CD8-positive, alpha-beta memory T cell (primary cell): ENCODE measurements at regions not wholly inside any gene's neighbourhood (a gene's known extent, or its start where the extent isn't known, plus 50 kb on each side); places are given as distances from the start of the nearest gene placed in this dataset.
A peak's percentile ranks its signal among the peaks of the same experiment; 100 is the strongest.

Source experiments
- CTCF ChIA-PET: fragments of 350-600 bp; sonication (Branson Sonifier 250); formaldehyde crosslinking; loops from one replicate; lab custom pipeline; 2021; ENCODE audit warnings: antibody characterized with exemption; lab: Charles Lee
- POLR2A ChIA-PET: fragments of 350-600 bp; sonication (Branson Sonifier 250); formaldehyde crosslinking; loops from one replicate; lab custom pipeline; 2021; ENCODE audit warnings: antibody characterized with exemption; lab: Charles Lee
- DNase-seq, 5 donors: peaks; one replicate each; pipeline versions ENCODE4 v3.0.0 to v3.0.0-alpha.2; 2020 to 2022; ENCODE audit warnings: mixed read lengths in 1 of 5
- H3K27ac ChIP-seq: one replicate; pipeline ENCODE4 v1.7.0; 2013; ENCODE audit warnings: low read depth, mild to moderate bottlenecking, low read length, moderate library complexity
- H3K27me3 ChIP-seq: 2 replicates; pipeline ENCODE4 v1.7.0; 2013; ENCODE audit warnings: low read length, mild to moderate bottlenecking; ENCODE audit not compliant: insufficient read depth, poor library complexity, severe bottlenecking
- H3K36me3 ChIP-seq: 2 replicates; pipeline ENCODE4 v1.7.0; 2013; ENCODE audit warnings: mild to moderate bottlenecking, low read length, moderate library complexity; ENCODE audit not compliant: insufficient read depth
- H3K4me1 ChIP-seq: 2 replicates; pipeline ENCODE4 v1.7.0; 2013; ENCODE audit warnings: mild to moderate bottlenecking, low read length, moderate library complexity; ENCODE audit not compliant: insufficient read depth
- H3K4me3 ChIP-seq: 2 replicates; pipeline ENCODE4 v1.7.0; 2013; ENCODE audit warnings: mild to moderate bottlenecking, low read length
- H3K9me3 ChIP-seq: 2 replicates; pipeline ENCODE4 v1.7.0; 2013; ENCODE audit warnings: mild to moderate bottlenecking, low read length
- H3K27ac Mint-ChIP-seq, 8 donors: one replicate each; pipeline ENCODE4 v1.8.0; 2020 to 2021; ENCODE audit warnings: mixed read lengths in 8 of 8, mild to moderate bottlenecking in 6 of 8, inconsistent platforms in 3 of 8, moderate library complexity in 3 of 8
- H3K27me3 Mint-ChIP-seq, 2 donors: one replicate each; pipeline ENCODE4 v1.8.0; 2020 to 2021; ENCODE audit warnings: mixed read lengths in 2 of 2, mild to moderate bottlenecking in 1 of 2, moderate library complexity in 1 of 2
- H3K36me3 Mint-ChIP-seq, 3 donors: one replicate each; pipeline ENCODE4 v1.8.0; 2020 to 2021; ENCODE audit warnings: mixed read lengths in 3 of 3, inconsistent platforms in 1 of 3, mild to moderate bottlenecking in 1 of 3
- H3K4me1 Mint-ChIP-seq, 3 donors: one replicate each; pipeline ENCODE4 v1.8.0; 2020 to 2021; ENCODE audit warnings: mixed read lengths in 3 of 3, inconsistent platforms in 1 of 3, mild to moderate bottlenecking in 1 of 3
- H3K4me3 Mint-ChIP-seq, 7 donors: one replicate each; pipeline ENCODE4 v1.8.0; 2020 to 2021; ENCODE audit warnings: mixed read lengths in 7 of 7, mild to moderate bottlenecking in 6 of 7, moderate library complexity in 4 of 7, inconsistent platforms in 2 of 7
- H3K9me3 Mint-ChIP-seq, 5 donors: one replicate each; pipeline ENCODE4 v1.8.0; 2020 to 2022; ENCODE audit warnings: mixed read lengths in 5 of 5, mild to moderate bottlenecking in 3 of 5, moderate library complexity in 2 of 5, inconsistent platforms in 1 of 5

GRCh38 chr20:20780127-20780824 is 67.8 kb upstream of the RALGAPA2 start:
- DNase-seq, result peak in 1 of 5 donors; percentile 1
- Histone ChIP-seq H3K4me1 (no peaks in the 10 kb centered on the region), H3K27ac (no peak overlapping the region), H3K9me3 (no peaks in the 10 kb centered on the region), H3K4me3 (no peak overlapping the region), H3K36me3 (no peaks in the 10 kb centered on the region), H3K27me3 (no peaks in the 10 kb centered on the region)
- Mint-ChIP-seq H3K9me3 (peaks cover 0 to 4% (median 0%) of the 10 kb centered on the region in 5 donors), H3K36me3 (peaks cover 0 to 4% (median 2%) of the 10 kb centered on the region in 3 donors), H3K4me1 (peaks cover 0 to 3% (median 2%) of the 10 kb centered on the region in 3 donors), H3K27me3 (peaks cover 8 to 23% of the 10 kb centered on the region in 2 donors), H3K4me3 (no peak overlapping the region), H3K27ac (no peak overlapping the region)
- POLR2A ChIA-PET, result no interaction called here
- CTCF ChIA-PET, result no interaction called here

GRCh38 chr20:20778676-20779075 is 66.2 kb upstream of the RALGAPA2 start:
- no peaks in the 10 kb centered on the region for H3K27me3 ChIP-seq
- no peaks in the 10 kb centered on the region for H3K4me1 ChIP-seq
- no peaks in the 10 kb centered on the region for H3K36me3 ChIP-seq
- H3K27ac Mint-ChIP-seq, result peak overlapping the region in 1 of 8 donors; percentile 35
- no peak for DNase-seq
- H3K9me3 ChIP-seq, result no peaks in the 10 kb centered on the region
- H3K4me3 Mint-ChIP-seq, result peak overlapping the region in 1 of 7 donors; percentile 44
- ChIA-PET CTCF (no interaction called here), POLR2A (no interaction called here)
- H3K4me3 ChIP-seq, result no peak overlapping the region
- peaks cover 0 to 4% (median 2%) of the 10 kb centered on the region in 3 donors for H3K36me3 Mint-ChIP-seq
- H3K27ac ChIP-seq, result no peak overlapping the region
- peaks cover 0 to 3% (median 2%) of the 10 kb centered on the region in 3 donors for H3K4me1 Mint-ChIP-seq
- peaks cover 13 to 33% of the 10 kb centered on the region in 2 donors for H3K27me3 Mint-ChIP-seq
- peaks cover 0 to 4% (median 0%) of the 10 kb centered on the region in 5 donors for H3K9me3 Mint-ChIP-seq

- DNase-seq, result no peak
- Histone ChIP-seq H3K27me3 (no peaks in the 10 kb centered on the region), H3K36me3 (no peaks in the 10 kb centered on the region), H3K4me3 (no peak overlapping the region), H3K27ac (no peak overlapping the region), H3K4me1 (no peaks in the 10 kb centered on the region), H3K9me3 (no peaks in the 10 kb centered on the region)
- H3K4me1 Mint-ChIP-seq, result peaks cover 4 to 10% (median 5%) of the 10 kb centered on the region in 3 donors
- no peak overlapping the region for H3K27ac Mint-ChIP-seq
- H3K36me3 Mint-ChIP-seq, result peaks cover 0 to 1% (median 0%) of the 10 kb centered on the region in 3 donors
- peaks cover 0 to 5% (median 2%) of the 10 kb centered on the region in 5 donors for H3K9me3 Mint-ChIP-seq
- H3K4me3 Mint-ChIP-seq, result no peak overlapping the region
- ChIA-PET POLR2A (no interaction called here), CTCF (no interaction called here)
- H3K27me3 Mint-ChIP-seq, result peaks cover 17 to 47% of the 10 kb centered on the region in 2 donors
Observed at GRCh38 chr20:20772497-20773085, 60.1 kb upstream of the RALGAPA2 start.

- ChIA-PET POLR2A (no interaction called here), CTCF (no interaction called here)
- H3K36me3 ChIP-seq, result no peaks in the 10 kb centered on the region
- no peak overlapping the region for H3K27ac Mint-ChIP-seq
- no peaks in the 10 kb centered on the region for H3K27me3 ChIP-seq
- H3K4me3 ChIP-seq, result no peak overlapping the region
- no peaks in the 10 kb centered on the region for H3K9me3 ChIP-seq
- no peak for DNase-seq
- H3K4me1 Mint-ChIP-seq, result peaks cover 4 to 10% (median 5%) of the 10 kb centered on the region in 3 donors
- peaks cover 5 to 29% of the 10 kb centered on the region in 2 donors for H3K27me3 Mint-ChIP-seq
- peaks cover 0 to 2% (median 0%) of the 10 kb centered on the region in 5 donors for H3K9me3 Mint-ChIP-seq
- no peaks in the 10 kb centered on the region for H3K36me3 Mint-ChIP-seq
- H3K4me3 Mint-ChIP-seq, result no peak overlapping the region
- H3K4me1 ChIP-seq, result no peaks in the 10 kb centered on the region
- no peak overlapping the region for H3K27ac ChIP-seq
Observed at GRCh38 chr20:20768202-20768815, 55.9 kb upstream of the RALGAPA2 start.

GRCh38 chr20:20765696-20766365 is 53.4 kb upstream of the RALGAPA2 start:
- Mint-ChIP-seq H3K27ac (no peak overlapping the region), H3K27me3 (peaks cover 2 to 30% of the 10 kb centered on the region in 2 donors), H3K36me3 (no peaks in the 10 kb centered on the region), H3K4me3 (no peak overlapping the region), H3K4me1 (peaks cover 4 to 10% (median 5%) of the 10 kb centered on the region in 3 donors), H3K9me3 (peaks cover 0 to 2% (median 0%) of the 10 kb centered on the region in 5 donors)
- Histone ChIP-seq H3K27me3 (no peaks in the 10 kb centered on the region), H3K36me3 (no peaks in the 10 kb centered on the region), H3K9me3 (no peaks in the 10 kb centered on the region), H3K4me1 (no peaks in the 10 kb centered on the region), H3K4me3 (no peak overlapping the region), H3K27ac (no peak overlapping the region)
- ChIA-PET POLR2A (no interaction called here), CTCF (no interaction called here)
- no peak for DNase-seq

- ChIA-PET CTCF (no interaction called here), POLR2A (no interaction called here)
- no peak for DNase-seq
- Histone ChIP-seq H3K36me3 (no peaks in the 10 kb centered on the region), H3K27ac (no peak overlapping the region), H3K27me3 (no peaks in the 10 kb centered on the region), H3K9me3 (no peaks in the 10 kb centered on the region), H3K4me1 (no peaks in the 10 kb centered on the region), H3K4me3 (no peak overlapping the region)
- no peak overlapping the region for H3K27ac Mint-ChIP-seq
- H3K4me3 Mint-ChIP-seq, result no peak overlapping the region
- H3K27me3 Mint-ChIP-seq, result peaks cover 2 to 37% of the 10 kb centered on the region in 2 donors
- H3K9me3 Mint-ChIP-seq, result no peaks in the 10 kb centered on the region
- no peaks in the 10 kb centered on the region for H3K4me1 Mint-ChIP-seq
- H3K36me3 Mint-ChIP-seq, result no peaks in the 10 kb centered on the region
Observed at GRCh38 chr20:20763650-20764049, 51.2 kb upstream of the RALGAPA2 start.
